HCT116 (cell line): ENCODE measurements at regions not wholly inside any gene's neighbourhood (a gene's known extent, or its start where the extent isn't known, plus 50 kb on each side); places are given as distances from the start of the nearest gene placed in this dataset.

Experiments
- ATAC-seq: fragments of 200-7000 bp; cut with Tn5 transposase; 2 replicates; pipeline ENCODE4 v1.9.1; 2020; ENCODE audit warnings: mild to moderate bottlenecking, moderate library complexity
- BruUV-seq: library from RNA; stranded (reverse); fragments of 400-500 nt; replicated peaks from 2 replicates; lab custom pipeline; 2021; lab: Mats Ljungman, UMichigan
- CTCF ChIA-PET: fragments of 300-600 bp; sonication (Branson Sonifier 250); formaldehyde crosslinking; loops from one replicate; lab custom pipeline; 2021; ENCODE audit warnings: antibody characterized with exemption; lab: Charles Lee
- POLR2A ChIA-PET: fragments of 300-600, 350-600 bp; sonication (Branson Sonifier 250); formaldehyde crosslinking; loops from one replicate; lab custom pipeline; 2021; ENCODE audit warnings: antibody characterized with exemption; lab: Charles Lee
- RAD21 ChIA-PET, 2 experiments: fragments of 300-600 bp; sonication (Branson Sonifier 250); formaldehyde crosslinking; loops; one replicate each; lab custom pipeline; 2023; ENCODE audit warnings: low total read pairs in 2 of 2; ENCODE audit not compliant: uncharacterized antibody in 2 of 2, unreplicated experiment in 2 of 2, low non-redundant PET in 1 of 2; lab: Charles Lee
- DNase-seq: peaks from one replicate; pipeline ENCODE4 v3.0.0-alpha.2; 2010; ENCODE audit warnings: low read depth, low spot score
- H2AFZ ChIP-seq: fragments of 200-600 bp; shearing (Covaris generic), sonication (generic); 2 replicates; pipeline ENCODE4 v1.6.1; 2017; ENCODE audit warnings: low read depth, mixed run types, mixed read lengths, antibody characterized with exemption, low read length; ENCODE audit not compliant: poor library complexity, severe bottlenecking
- H3K27ac ChIP-seq: 2 replicates; pipeline ENCODE4 v1.5.1; 2012; ENCODE audit warnings: low read depth, low read length
- H3K27me3 ChIP-seq: fragments of 200-600 bp; sonication (generic); 2 replicates; pipeline ENCODE4 v1.6.1; 2016; ENCODE audit warnings: mixed run types, low read length, mixed read lengths; ENCODE audit not compliant: insufficient read depth
- H3K36me3 ChIP-seq, 2 experiments: fragments of 200-500 bp in 1 of 2; fragments of 200-600 bp in 1 of 2; sonication (Bioruptor generic) in 1 of 2; sonication (generic) in 1 of 2; 2 replicates each; pipeline versions ENCODE4 v1.5.1 to v1.6.1; 2014 to 2016; ENCODE audit warnings: low read length in 2 of 2, inconsistent platforms in 1 of 2, mixed read lengths in 1 of 2, mixed run types in 1 of 2; ENCODE audit not compliant: insufficient read depth in 2 of 2, control insufficient read depth in 1 of 2
- H3K4me1 ChIP-seq, 2 experiments: fragments of 200-600 bp in 1 of 2; sonication (generic) in 1 of 2; 2 replicates each; pipeline versions ENCODE4 v1.5.1 to v1.6.1; 2012 to 2017; ENCODE audit warnings: low read length in 2 of 2, inconsistent platforms in 1 of 2, mild to moderate bottlenecking in 1 of 2, mixed read lengths in 1 of 2, mixed run types in 1 of 2, moderate library complexity in 1 of 2; ENCODE audit not compliant: insufficient read depth in 2 of 2, control insufficient read depth in 1 of 2
- H3K4me2 ChIP-seq: fragments of 200-600 bp; sonication (generic); 2 replicates; pipeline ENCODE4 v1.6.1; 2017; ENCODE audit warnings: mixed run types, low read length, mixed read lengths
- H3K4me3 ChIP-seq, 2 experiments: fragments of 200-600 bp in 1 of 2; sonication (generic) in 1 of 2; replicated peaks in 1 of 2; 2 replicates each; pipeline ENCODE4 v1.5.1; 2011 to 2016; ENCODE audit warnings: low read length in 2 of 2, control low read depth in 1 of 2, low read depth in 1 of 2, mild to moderate bottlenecking in 1 of 2, mixed read lengths in 1 of 2, mixed run types in 1 of 2
- H3K79me2 ChIP-seq: fragments of 200-600 bp; sonication (generic); 2 replicates; pipeline ENCODE4 v1.6.1; 2017; ENCODE audit warnings: mild to moderate bottlenecking, mixed run types, low read length, moderate library complexity, mixed read lengths; ENCODE audit not compliant: insufficient read depth
- H3K9ac ChIP-seq: fragments of 200-600 bp; sonication (generic); 2 replicates; pipeline ENCODE4 v1.6.1; 2016; ENCODE audit warnings: low read length, mixed read lengths
- H3K9me2 ChIP-seq: fragments of 200-600 bp; sonication (generic), shearing (Covaris generic); 2 replicates; pipeline ENCODE4 v1.6.1; 2017; ENCODE audit warnings: mixed run types, mild to moderate bottlenecking, moderate library complexity; ENCODE audit not compliant: insufficient read depth
- H3K9me3 ChIP-seq, 2 experiments: fragments of 200-500 bp in 1 of 2; fragments of 200-600 bp in 1 of 2; sonication (Bioruptor generic) in 1 of 2; sonication (generic) in 1 of 2; 2 replicates each; pipeline ENCODE4 v1.6.1; 2014 to 2017; ENCODE audit warnings: low read length in 2 of 2, mixed read lengths in 2 of 2, inconsistent platforms in 1 of 2, low read depth in 1 of 2, mild to moderate bottlenecking in 1 of 2, mixed run types in 1 of 2, moderate library complexity in 1 of 2; ENCODE audit not compliant: control insufficient read depth in 1 of 2, insufficient read depth in 1 of 2
- H4K20me1 ChIP-seq: fragments of 200-600 bp; sonication (generic), shearing (Covaris generic); 2 replicates; pipeline ENCODE4 v1.6.1; 2017; ENCODE audit warnings: mixed run types, mild to moderate bottlenecking, moderate library complexity; ENCODE audit not compliant: insufficient read depth
- CBX3 ChIP-seq: IDR thresholded peaks from 2 replicates; pipeline ENCODE4 v1.6.1; 2012; ENCODE audit warnings: low read depth
- EZH2 ChIP-seq: fragments of 200-600 bp; sonication (generic); IDR thresholded peaks from 2 replicates; pipeline ENCODE4 v1.6.1; 2017; ENCODE audit warnings: antibody characterized with exemption, mixed run types
- EZH2phosphoT487 ChIP-seq: fragments of 200-600 bp; IDR thresholded peaks from 2 replicates; pipeline ENCODE4 v1.6.1; 2018; ENCODE audit warnings: antibody characterized with exemption, borderline replicate concordance
- FOSL1 ChIP-seq: IDR thresholded peaks from 2 replicates; pipeline ENCODE4 v1.6.1; 2012; ENCODE audit warnings: low read depth
- JUND ChIP-seq: IDR thresholded peaks from 2 replicates; pipeline ENCODE4 v1.6.1; 2012
- POLR2AphosphoS5 ChIP-seq: IDR thresholded peaks from 2 replicates; pipeline ENCODE4 v1.6.1; 2011; ENCODE audit warnings: mild to moderate bottlenecking, low read depth, low read length, moderate library complexity
- TCF7L2 ChIP-seq: IDR thresholded peaks from 2 replicates; pipeline ENCODE4 v1.7.0; 2011; ENCODE audit warnings: borderline replicate concordance, inconsistent platforms; ENCODE audit not compliant: insufficient read depth, insufficient read length; ENCODE audit errors: extremely low read depth
- intact Hi-C: fragments of 100-400 bp; cut with micrococcal nuclease; formaldehyde crosslinking; loops from 2 replicates; pipeline ENCODE4 v1.10.0; 2022
- TF ChIP-seq, protein P1 (sequence below): IDR thresholded peaks from 2 replicates; pipeline ENCODE4 v1.6.1; 2012
- TF ChIP-seq, protein P2 (sequence below): IDR thresholded peaks from 2 replicates; pipeline ENCODE4 v1.6.1; 2012

DNA sequence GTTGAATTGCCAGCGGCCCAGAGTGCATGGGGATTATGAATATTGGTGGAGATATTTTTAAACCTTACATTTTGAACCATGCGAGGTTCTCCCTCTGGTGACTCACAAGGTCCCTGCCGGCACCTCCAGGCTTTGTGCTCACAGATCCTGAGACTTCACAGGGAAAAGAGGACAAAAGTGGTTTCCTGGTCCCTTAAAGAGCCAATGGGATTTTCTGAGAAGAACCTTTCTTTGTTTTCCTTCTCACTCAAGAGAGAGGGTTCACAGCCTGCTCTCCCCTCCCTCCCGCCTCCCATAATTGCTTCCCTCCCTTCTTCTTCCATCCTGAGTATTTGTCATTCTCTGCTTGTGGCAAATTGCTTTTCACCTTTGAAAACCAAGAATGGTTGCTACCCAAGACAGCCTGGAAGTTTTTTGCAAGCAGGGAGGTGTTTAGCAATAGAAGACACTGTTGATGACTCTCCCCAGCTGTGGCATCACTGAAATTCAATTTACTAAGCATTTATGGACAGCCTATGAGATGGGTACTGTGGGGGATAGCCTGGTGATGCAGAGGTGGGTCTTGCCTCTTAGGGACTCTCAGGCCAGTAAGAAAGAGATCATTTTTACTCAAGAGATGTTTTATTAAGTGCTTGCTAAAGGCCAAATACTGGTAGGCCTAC, 76.6 kb downstream of the CPN2 start:
- Histone ChIP-seq H3K79me2 (no peaks in the 10 kb centered on the region), H3K9me2 (no peaks in the 10 kb centered on the region), H2AFZ (no peak overlapping the region), H3K9ac (peak overlapping the region; percentile 11), H4K20me1 (no peaks in the 10 kb centered on the region), H3K27me3 (no peaks in the 10 kb centered on the region), H3K9me3 (no peaks in the 10 kb centered on the region), H3K36me3 (no peaks in the 10 kb centered on the region), H3K27ac (peak overlapping the region; percentile 76), H3K4me3 (no peak overlapping the region), H3K4me2 (peak overlapping the region; percentile 53), H3K4me1 (peaks cover 70 to 79% of the 10 kb centered on the region in 2 experiments)
- TF ChIP-seq TCF7L2 (peak; percentile 79), EZH2phosphoT487 (no peak), POLR2AphosphoS5 (0 out of 2 replicates have a peak, but pooled peaks have one; percentile 30)
- DNase-seq (peak; percentile 71), ATAC-seq (peak; percentile 39)
- ChIA-PET CTCF (interaction anchor here (1.1 kb wide), 1 partner anchor 39 kb away, joined by 5 read pairs; no protein-coding TSS in a partner anchor), POLR2A (interaction anchor here (0.8 to 1.0 kb wide), 2 partner anchors 133 kb away, joined by 3 to 4 read pairs; no protein-coding TSS in a partner anchor), RAD21 (interaction anchor here (0.6 to 1.0 kb wide), 2 partner anchors 41 to 1910 kb away, joined by 3 read pairs; no protein-coding TSS in a partner anchor)
- intact Hi-C loops, result no loop called here
- no TSS peak for BruUV-seq

DNA sequence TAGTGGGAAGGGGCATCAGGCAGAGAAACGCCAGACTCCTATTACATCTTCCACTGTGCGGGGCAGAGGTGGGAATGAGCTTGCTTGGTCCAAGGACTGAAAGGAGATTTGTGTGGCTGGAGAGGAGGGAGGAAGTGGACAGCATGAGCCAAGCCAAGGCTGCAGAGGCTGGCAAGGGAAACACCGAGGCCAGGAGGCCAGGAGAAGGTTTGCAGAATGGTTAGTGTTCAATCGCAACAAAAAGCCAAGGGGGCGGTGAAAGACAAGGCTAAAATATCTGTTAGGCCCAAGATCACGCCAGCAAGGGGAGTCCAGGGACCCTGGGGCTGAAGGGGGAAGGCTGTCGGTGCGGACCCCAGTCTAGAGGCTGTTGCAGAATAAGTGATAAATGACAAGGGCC, 75.8 kb downstream of the CPN2 start:
- no peak for ATAC-seq
- H3K36me3 ChIP-seq, result no peaks in the 10 kb centered on the region
- H2AFZ ChIP-seq, result no peak overlapping the region
- H3K9me3 ChIP-seq, result no peaks in the 10 kb centered on the region
- BruUV-seq, result no TSS peak
- ChIA-PET CTCF (interaction anchor here (0.9 kb wide), 1 partner anchor 495 kb away, joined by 4 read pairs; no protein-coding TSS in a partner anchor), RAD21 (no interaction called here), POLR2A (interaction anchor here (0.6 to 1.0 kb wide), 2 partner anchors 20 to 134 kb away, joined by 3 read pairs; no protein-coding TSS in a partner anchor)
- peak overlapping the region; percentile 76 for H3K27ac ChIP-seq
- DNase-seq, result no peak
- no peak for TF ChIP-seq FOSL1
- TF ChIP-seq, protein P1, sequence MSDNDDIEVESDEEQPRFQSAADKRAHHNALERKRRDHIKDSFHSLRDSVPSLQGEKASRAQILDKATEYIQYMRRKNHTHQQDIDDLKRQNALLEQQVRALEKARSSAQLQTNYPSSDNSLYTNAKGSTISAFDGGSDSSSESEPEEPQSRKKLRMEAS, result no peak
- no peak for TF ChIP-seq EZH2
- TF ChIP-seq JUND, result no peak
- TF ChIP-seq, protein P2, sequence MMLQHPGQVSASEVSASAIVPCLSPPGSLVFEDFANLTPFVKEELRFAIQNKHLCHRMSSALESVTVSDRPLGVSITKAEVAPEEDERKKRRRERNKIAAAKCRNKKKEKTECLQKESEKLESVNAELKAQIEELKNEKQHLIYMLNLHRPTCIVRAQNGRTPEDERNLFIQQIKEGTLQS, result no peak
- TF ChIP-seq EZH2phosphoT487, result no peak
- TF ChIP-seq CBX3, result no peak
- H3K4me2 ChIP-seq, result peak overlapping the region; percentile 53
- no peak overlapping the region for H3K4me3 ChIP-seq
- no peaks in the 10 kb centered on the region for H4K20me1 ChIP-seq
- no peaks in the 10 kb centered on the region for H3K9me2 ChIP-seq
- H3K9ac ChIP-seq, result peak overlapping the region; percentile 11; the same call in 1 of the 2 replicates
- intact Hi-C loops, result no loop called here
- H3K4me1 ChIP-seq, result peaks cover 63 to 71% of the 10 kb centered on the region in 2 experiments
- H3K27me3 ChIP-seq, result no peaks in the 10 kb centered on the region
- no peaks in the 10 kb centered on the region for H3K79me2 ChIP-seq
